ENCODE measurements at regions not wholly inside any gene's neighbourhood (a gene's known extent, or its start where the extent isn't known, plus 50 kb on each side); places are given as distances from the start of the nearest gene placed in this dataset.

- TF ChIP-seq CTCF (IDR thresholded peaks at IDR 0.05; ENCODE audit: insufficient read depth, low read depth, low read length) (no peak), EZH2 (IDR thresholded peaks at IDR 0.05; ENCODE audit: insufficient read depth, low read length) (no peak)
These were observed 174.3 kb upstream of the STXBP5 start for GRCh38 chr6:147029923-147030322.
